Fibroblast of skin of scalp (primary cell): ENCODE measurements at regions not wholly inside any gene's neighbourhood (a gene's known extent, or its start where the extent isn't known, plus 50 kb on each side); places are given as distances from the start of the nearest gene placed in this dataset.

Experiments used
- DNase-seq: peaks from one replicate; pipeline ENCODE4 v3.0.0-alpha.2; 2013

- no peak for DNase-seq
Measured at GRCh38 chr1:75668813-75669212, 55.7 kb upstream of the ACADM start.

DNA sequence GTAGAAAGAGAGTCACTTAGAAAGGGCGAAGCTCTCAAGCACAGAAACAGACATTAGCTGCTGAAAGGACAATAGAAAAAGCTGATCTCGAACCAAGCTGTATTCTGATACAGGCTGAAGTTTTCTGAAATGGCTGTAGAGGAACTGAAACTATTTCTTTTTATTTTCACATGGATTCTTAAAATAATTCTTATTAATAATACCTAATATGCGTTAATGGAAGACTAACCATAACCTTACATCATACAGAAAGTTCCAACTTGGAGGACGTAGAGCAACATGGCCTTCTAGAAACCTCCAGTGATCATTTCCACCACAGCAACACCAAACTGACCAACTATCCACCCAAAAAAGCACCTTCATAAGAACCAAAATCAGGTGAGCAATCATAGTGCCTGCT is 52.8 kb upstream of the ACADM start:
- no peak for DNase-seq

GRCh38 chr1:75672108-75672507 is 52.4 kb upstream of the ACADM start:
- no peak for DNase-seq

DNA sequence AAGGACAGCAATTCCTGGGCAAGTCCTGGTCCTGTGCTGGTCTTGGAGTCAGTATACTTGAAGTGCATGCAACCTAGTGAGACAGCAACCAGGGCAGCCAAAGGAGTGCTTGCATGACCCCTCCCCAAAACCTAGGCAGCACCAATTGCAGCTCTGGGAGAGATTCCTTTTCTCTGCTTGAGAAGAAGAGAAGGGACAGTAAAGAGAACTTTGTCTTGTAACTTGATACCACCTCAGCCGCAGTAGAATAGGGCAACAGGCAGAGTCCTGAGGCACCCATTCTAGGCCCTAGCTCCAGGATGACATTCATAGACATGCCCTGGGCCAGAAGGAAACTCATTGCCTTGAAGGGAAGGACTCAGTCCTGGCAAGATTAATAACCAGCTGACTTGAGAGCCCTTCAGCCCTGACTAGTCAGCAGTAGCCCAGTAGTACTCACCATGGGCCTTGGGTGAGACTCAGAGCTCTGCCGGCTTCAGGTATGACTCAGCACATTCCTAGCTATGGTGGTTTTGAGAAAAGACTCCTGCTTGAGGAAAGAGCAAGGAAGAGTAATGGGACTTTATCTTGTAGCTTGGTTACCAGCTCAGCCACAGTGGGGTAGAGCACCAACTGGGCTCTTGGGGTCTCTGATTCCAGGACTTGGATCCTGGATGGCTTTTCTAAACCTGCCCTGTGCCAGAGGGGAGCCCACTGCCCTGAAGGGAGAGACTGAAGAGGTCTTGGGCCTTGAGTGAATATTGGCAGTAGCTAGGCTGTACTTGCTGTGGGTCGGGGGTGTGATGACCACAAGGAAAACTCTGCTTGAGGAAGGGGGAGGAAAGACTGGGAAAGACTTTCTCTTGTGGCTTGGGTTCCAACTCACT is 51.7 kb upstream of the ACADM start:
- DNase-seq: peak; percentile 85

GRCh38 chr1:75673399-75673798 is 51.1 kb upstream of the ACADM start:
- DNase-seq: no peak

DNA sequence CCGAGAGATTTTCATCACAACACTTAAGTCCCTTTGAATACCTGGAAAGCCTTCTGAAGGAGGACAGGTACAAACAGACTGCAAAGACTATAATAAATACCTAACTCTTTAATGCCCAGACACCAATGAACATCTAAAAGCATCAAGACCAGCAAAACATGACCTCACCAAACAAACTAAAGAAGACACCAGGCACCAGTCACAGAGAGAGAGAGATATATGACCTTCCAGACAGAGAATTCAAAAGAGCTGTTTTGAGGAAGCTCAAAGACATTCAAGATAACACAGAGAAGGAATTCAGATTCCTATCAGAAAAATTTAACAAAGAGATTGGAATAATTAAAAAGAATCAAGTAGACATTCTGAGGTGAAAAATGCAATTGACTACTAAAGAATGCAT is 50.6 kb upstream of the ACADM start:
- no peak for DNase-seq
